ENCODE measurements at regions not wholly inside any gene's neighbourhood (a gene's known extent, or its start where the extent isn't known, plus 50 kb on each side); places are given as distances from the start of the nearest gene placed in this dataset.

DNA sequence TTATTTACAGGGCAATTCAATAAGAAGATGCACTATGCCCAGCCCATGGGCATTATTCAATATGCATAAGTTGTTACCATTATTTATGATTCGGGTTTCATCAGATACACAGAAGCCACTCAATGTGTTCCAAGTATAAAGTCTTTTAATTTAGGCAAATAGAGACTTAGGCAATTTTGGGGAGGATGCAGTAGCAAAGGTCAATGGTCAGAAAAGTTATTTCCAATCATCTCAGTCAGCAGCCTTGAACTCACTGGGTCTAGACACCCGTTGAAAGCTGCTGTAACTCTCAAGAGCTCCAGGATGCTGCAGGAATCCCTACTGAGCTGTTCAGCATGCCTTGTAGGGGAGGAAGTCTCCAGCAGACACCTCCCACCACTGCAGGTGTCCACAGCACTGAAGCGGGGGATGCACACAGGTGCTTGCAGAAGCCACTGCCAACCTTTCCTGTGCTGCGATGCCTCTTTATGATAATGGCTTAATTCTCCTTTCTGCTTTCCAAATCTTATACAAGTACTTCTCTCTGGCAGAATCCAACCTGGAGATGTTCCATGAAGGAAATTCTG, 155.0 kb upstream of the SUCLG2 start:
- TF ChIP-seq, protein P1, sequence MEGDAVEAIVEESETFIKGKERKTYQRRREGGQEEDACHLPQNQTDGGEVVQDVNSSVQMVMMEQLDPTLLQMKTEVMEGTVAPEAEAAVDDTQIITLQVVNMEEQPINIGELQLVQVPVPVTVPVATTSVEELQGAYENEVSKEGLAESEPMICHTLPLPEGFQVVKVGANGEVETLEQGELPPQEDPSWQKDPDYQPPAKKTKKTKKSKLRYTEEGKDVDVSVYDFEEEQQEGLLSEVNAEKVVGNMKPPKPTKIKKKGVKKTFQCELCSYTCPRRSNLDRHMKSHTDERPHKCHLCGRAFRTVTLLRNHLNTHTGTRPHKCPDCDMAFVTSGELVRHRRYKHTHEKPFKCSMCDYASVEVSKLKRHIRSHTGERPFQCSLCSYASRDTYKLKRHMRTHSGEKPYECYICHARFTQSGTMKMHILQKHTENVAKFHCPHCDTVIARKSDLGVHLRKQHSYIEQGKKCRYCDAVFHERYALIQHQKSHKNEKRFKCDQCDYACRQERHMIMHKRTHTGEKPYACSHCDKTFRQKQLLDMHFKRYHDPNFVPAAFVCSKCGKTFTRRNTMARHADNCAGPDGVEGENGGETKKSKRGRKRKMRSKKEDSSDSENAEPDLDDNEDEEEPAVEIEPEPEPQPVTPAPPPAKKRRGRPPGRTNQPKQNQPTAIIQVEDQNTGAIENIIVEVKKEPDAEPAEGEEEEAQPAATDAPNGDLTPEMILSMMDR (conservative IDR thresholded peaks at IDR 0.05; ENCODE audit: low read length): no peak
- no peak for TF ChIP-seq EZH2phosphoT487 (IDR thresholded peaks at IDR 0.05; ENCODE audit: borderline replicate concordance, low read depth, low read length)
